ENCODE measurements at regions not wholly inside any gene's neighbourhood (a gene's known extent, or its start where the extent isn't known, plus 50 kb on each side); places are given as distances from the start of the nearest gene placed in this dataset.

DNA sequence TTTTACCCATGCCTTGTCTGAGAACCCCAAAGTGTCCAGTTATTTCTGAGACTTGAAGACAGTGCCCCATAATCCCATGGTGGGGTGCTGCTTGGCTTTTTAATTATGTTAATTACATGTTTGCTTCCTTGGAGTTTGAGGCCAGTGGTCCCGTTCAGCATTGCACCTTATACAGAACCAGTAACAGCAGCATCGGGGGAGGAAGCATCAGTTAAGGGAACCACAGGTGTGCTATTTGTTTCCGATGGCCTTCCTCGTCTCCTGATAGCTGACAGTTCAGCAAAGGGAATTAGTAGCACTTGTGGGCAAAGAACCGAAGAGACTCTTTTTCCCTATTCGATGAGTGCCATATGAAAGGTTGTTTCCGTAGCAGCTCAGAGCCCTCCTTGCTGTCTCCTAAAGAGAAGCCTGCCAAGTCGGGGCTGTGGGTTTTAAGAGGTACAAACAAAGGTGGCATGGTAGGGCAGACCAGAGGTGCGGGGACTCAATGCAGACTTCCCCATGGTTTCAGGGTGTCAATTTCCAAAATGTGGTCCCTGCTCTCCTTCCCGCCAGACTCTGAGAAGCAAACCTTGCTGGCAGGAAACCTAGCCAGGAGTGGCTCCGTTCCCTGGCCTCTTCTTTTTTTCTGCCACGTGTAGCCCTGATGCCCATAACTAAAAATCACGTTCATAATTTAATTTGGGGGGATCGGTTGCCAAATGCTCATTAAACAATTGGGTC, 225.2 kb upstream of the TSHZ3 start:
- DNase-seq (ENCODE audit: insufficient read length, low spot score) (no peak), FAIRE-seq (no peak)
- TF ChIP-seq POLR2AphosphoS5 (IDR thresholded peaks at IDR 0.05; ENCODE audit: low read depth, low read length) = no peak
- no peak for TF ChIP-seq POLR2A (IDR thresholded peaks at IDR 0.05; ENCODE audit: low read depth, low read length)
- no peak for TF ChIP-seq POU2F2 (IDR thresholded peaks at IDR 0.05; ENCODE audit: low read depth, low read length)
- no peak for TF ChIP-seq PAX5 (IDR thresholded peaks at IDR 0.05; ENCODE audit: insufficient read depth, low read length, severe bottlenecking)
- no peak for TF ChIP-seq SPI1 (IDR thresholded peaks at IDR 0.05; ENCODE audit: low read depth, low read length)
- TF ChIP-seq TAF1 (IDR thresholded peaks at IDR 0.05; ENCODE audit: low read depth, low read length) = no peak

DNA sequence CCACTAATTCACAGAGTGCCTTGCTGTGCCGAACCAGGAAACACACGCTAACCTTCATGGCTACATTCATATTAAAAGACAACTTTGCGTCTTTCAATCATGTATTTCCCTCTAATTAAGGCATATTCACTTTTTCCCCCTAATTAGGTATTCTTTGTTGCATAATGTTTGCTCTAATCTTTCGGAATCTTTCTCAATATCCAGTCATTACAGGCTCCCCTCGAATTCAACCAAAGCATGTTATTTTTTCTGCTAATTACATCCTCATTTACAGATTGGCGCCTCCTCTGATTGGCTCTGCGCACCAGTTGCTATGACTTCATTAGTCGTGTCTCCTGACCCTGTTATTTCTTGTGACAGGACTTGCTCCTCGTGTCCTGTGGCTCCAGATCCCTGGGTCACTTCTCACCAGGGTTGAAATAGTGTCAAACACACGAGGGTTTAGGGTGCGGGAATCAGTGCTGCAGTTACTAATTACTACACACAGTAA, 226.7 kb upstream of the TSHZ3 start:
- DNase-seq (ENCODE audit: insufficient read length, low spot score) (no peak), FAIRE-seq (no peak)
- no peak for TF ChIP-seq POU2F2 (IDR thresholded peaks at IDR 0.05; ENCODE audit: low read depth, low read length)
- no peak for TF ChIP-seq POLR2A (IDR thresholded peaks at IDR 0.05; ENCODE audit: low read depth, low read length)
- no peak for TF ChIP-seq SPI1 (IDR thresholded peaks at IDR 0.05; ENCODE audit: low read depth, low read length)
- no peak for TF ChIP-seq POLR2AphosphoS5 (IDR thresholded peaks at IDR 0.05; ENCODE audit: low read depth, low read length)
- no peak for TF ChIP-seq TAF1 (IDR thresholded peaks at IDR 0.05; ENCODE audit: low read depth, low read length)
- TF ChIP-seq PAX5 (IDR thresholded peaks at IDR 0.05; ENCODE audit: insufficient read depth, low read length, severe bottlenecking) = no peak

DNA sequence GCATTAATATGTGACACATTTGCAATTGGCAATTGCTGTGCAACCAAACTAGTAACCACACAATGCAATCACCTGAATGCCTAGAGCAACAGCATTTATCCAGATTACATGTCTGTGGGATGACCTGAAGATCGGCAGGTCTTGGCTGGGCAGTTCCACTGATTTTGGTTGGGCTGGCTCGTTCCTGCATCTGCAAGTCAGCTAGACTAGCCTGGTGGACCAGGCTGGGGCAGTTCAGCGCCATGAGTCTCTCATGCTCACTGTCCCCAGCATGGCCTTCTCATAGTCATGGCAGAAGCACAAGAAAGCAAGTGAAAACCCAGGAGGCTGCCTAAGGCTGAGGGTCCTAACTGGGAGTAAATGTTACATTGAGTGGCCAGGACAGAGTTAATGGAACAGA, 229.1 kb upstream of the TSHZ3 start:
- DNase-seq (ENCODE audit: insufficient read length, low spot score) = no peak

GRCh38 chr19:31583148-31583547, 233.9 kb upstream of the TSHZ3 start:
- FAIRE-seq (no peak), DNase-seq (ENCODE audit: insufficient read length, low spot score) (no peak)
- TF ChIP-seq POLR2A (IDR thresholded peaks at IDR 0.05; ENCODE audit: low read depth, low read length) (no peak), PAX5 (IDR thresholded peaks at IDR 0.05; ENCODE audit: insufficient read depth, low read length, severe bottlenecking) (no peak)

More for the DNA sequence above, 229.1 kb upstream of the TSHZ3 start:
- FAIRE-seq = no peak
- TF ChIP-seq POLR2A (IDR thresholded peaks at IDR 0.05; ENCODE audit: low read depth, low read length) (no peak), POU2F2 (IDR thresholded peaks at IDR 0.05; ENCODE audit: low read depth, low read length) (no peak), SPI1 (IDR thresholded peaks at IDR 0.05; ENCODE audit: low read depth, low read length) (no peak), TAF1 (IDR thresholded peaks at IDR 0.05; ENCODE audit: low read depth, low read length) (no peak), PAX5 (IDR thresholded peaks at IDR 0.05; ENCODE audit: insufficient read depth, low read length, severe bottlenecking) (no peak), POLR2AphosphoS5 (IDR thresholded peaks at IDR 0.05; ENCODE audit: low read depth, low read length) (no peak)

DNA sequence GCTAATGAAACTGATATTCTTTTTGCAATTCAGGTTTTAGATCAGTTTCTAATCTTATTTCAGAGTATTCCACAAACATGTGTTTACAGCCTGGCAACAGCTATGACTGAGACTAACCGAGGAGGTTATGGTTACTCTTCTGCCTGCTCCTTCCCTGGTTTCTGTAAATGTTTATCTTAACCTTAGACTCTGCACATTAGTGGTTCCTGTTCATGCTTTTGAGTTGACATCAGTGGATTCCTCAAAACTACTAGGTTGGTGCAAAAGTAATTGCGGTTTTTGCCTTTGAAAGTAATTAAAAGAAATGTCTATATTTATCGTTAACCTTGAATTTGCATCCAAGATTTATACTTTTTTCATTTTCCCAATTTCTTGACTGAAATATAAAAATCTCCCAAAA, 237.0 kb upstream of the TSHZ3 start:
- DNase-seq (ENCODE audit: insufficient read length, low spot score) = no peak
- TF ChIP-seq TAF1 (IDR thresholded peaks at IDR 0.05; ENCODE audit: low read depth, low read length) = no peak
- no peak for TF ChIP-seq SPI1 (IDR thresholded peaks at IDR 0.05; ENCODE audit: low read depth, low read length)
- no peak for TF ChIP-seq POU2F2 (IDR thresholded peaks at IDR 0.05; ENCODE audit: low read depth, low read length)
- no peak for TF ChIP-seq POLR2A (IDR thresholded peaks at IDR 0.05; ENCODE audit: low read depth, low read length)
- no peak for TF ChIP-seq POLR2AphosphoS5 (IDR thresholded peaks at IDR 0.05; ENCODE audit: low read depth, low read length)
- no peak for TF ChIP-seq PAX5 (IDR thresholded peaks at IDR 0.05; ENCODE audit: insufficient read depth, low read length, severe bottlenecking)
- FAIRE-seq = no peak

GRCh38 chr19:31589109-31589508, 239.9 kb upstream of the TSHZ3 start:
- no peak for FAIRE-seq

GRCh38 chr19:31591258-31591657, 242.0 kb upstream of the TSHZ3 start:
- no peak for FAIRE-seq
- no peak for DNase-seq (ENCODE audit: insufficient read length, low spot score)
- TF ChIP-seq TAF1 (IDR thresholded peaks at IDR 0.05; ENCODE audit: low read depth, low read length) (no peak), POLR2AphosphoS5 (IDR thresholded peaks at IDR 0.05; ENCODE audit: low read depth, low read length) (no peak), POU2F2 (IDR thresholded peaks at IDR 0.05; ENCODE audit: low read depth, low read length) (no peak), SPI1 (IDR thresholded peaks at IDR 0.05; ENCODE audit: low read depth, low read length) (no peak), POLR2A (IDR thresholded peaks at IDR 0.05; ENCODE audit: low read depth, low read length) (no peak), PAX5 (IDR thresholded peaks at IDR 0.05; ENCODE audit: insufficient read depth, low read length, severe bottlenecking) (no peak)

More at GRCh38 chr19:31589109-31589508, 239.9 kb upstream of the TSHZ3 start:
- TF ChIP-seq POLR2A (IDR thresholded peaks at IDR 0.05; ENCODE audit: low read depth, low read length) = no peak
- TF ChIP-seq POLR2AphosphoS5 (IDR thresholded peaks at IDR 0.05; ENCODE audit: low read depth, low read length) = no peak
- TF ChIP-seq POU2F2 (IDR thresholded peaks at IDR 0.05; ENCODE audit: low read depth, low read length) = no peak
- TF ChIP-seq PAX5 (IDR thresholded peaks at IDR 0.05; ENCODE audit: insufficient read depth, low read length, severe bottlenecking) = no peak
- no peak for TF ChIP-seq TAF1 (IDR thresholded peaks at IDR 0.05; ENCODE audit: low read depth, low read length)
- no peak for TF ChIP-seq SPI1 (IDR thresholded peaks at IDR 0.05; ENCODE audit: low read depth, low read length)
- no peak for DNase-seq (ENCODE audit: insufficient read length, low spot score)

GRCh38 chr19:31592456-31592855, 243.2 kb upstream of the TSHZ3 start:
- TF ChIP-seq TAF1 (IDR thresholded peaks at IDR 0.05; ENCODE audit: low read depth, low read length) (no peak), POU2F2 (IDR thresholded peaks at IDR 0.05; ENCODE audit: low read depth, low read length) (no peak), PAX5 (IDR thresholded peaks at IDR 0.05; ENCODE audit: insufficient read depth, low read length, severe bottlenecking) (no peak), SPI1 (IDR thresholded peaks at IDR 0.05; ENCODE audit: low read depth, low read length) (no peak), POLR2AphosphoS5 (IDR thresholded peaks at IDR 0.05; ENCODE audit: low read depth, low read length) (no peak), POLR2A (IDR thresholded peaks at IDR 0.05; ENCODE audit: low read depth, low read length) (no peak)
- DNase-seq (ENCODE audit: insufficient read length, low spot score) (no peak), FAIRE-seq (no peak)

DNA sequence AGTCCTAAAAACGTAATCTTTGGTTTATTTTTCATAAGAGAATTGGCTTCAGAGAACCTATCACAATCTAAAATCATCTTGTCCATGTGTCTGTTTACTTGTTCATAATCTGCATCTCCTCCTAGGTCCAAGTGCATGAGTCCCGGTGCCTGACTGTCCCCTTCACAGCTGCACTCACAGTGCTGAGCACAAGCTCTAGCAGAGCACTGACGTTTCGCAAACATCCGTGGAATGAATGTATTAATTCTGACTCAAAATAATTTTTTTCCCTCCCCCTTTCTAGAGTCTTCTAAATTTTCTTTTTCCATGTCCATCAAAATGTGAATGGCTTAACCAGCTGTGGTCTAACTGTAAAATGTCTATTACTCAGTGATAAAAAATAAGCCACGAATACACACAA, 245.5 kb upstream of the TSHZ3 start:
- TF ChIP-seq POLR2A (IDR thresholded peaks at IDR 0.05; ENCODE audit: low read depth, low read length) = no peak
- TF ChIP-seq SPI1 (IDR thresholded peaks at IDR 0.05; ENCODE audit: low read depth, low read length) = no peak
- TF ChIP-seq POLR2AphosphoS5 (IDR thresholded peaks at IDR 0.05; ENCODE audit: low read depth, low read length) = no peak
- TF ChIP-seq POU2F2 (IDR thresholded peaks at IDR 0.05; ENCODE audit: low read depth, low read length) = no peak
- TF ChIP-seq TAF1 (IDR thresholded peaks at IDR 0.05; ENCODE audit: low read depth, low read length) = no peak
- TF ChIP-seq PAX5 (IDR thresholded peaks at IDR 0.05; ENCODE audit: insufficient read depth, low read length, severe bottlenecking) = no peak
- DNase-seq (ENCODE audit: insufficient read length, low spot score) (no peak), FAIRE-seq (no peak)
